PC-9 (cell line): ENCODE measurements at regions not wholly inside any gene's neighbourhood (a gene's known extent, or its start where the extent isn't known, plus 50 kb on each side); places are given as distances from the start of the nearest gene placed in this dataset.

Experiments used
- CTCF ChIP-seq: fragments of 200-600 bp; sonication (generic); conservative IDR thresholded peaks from 2 replicates; pipeline ENCODE4 v1.6.1; 2017; ENCODE audit warnings: mixed run types, antibody characterized with exemption, mild to moderate bottlenecking, moderate library complexity
- EZH2 ChIP-seq: fragments of 200-600 bp; sonication (generic); IDR thresholded peaks from 2 replicates; pipeline ENCODE4 v1.8.0; 2017; ENCODE audit warnings: antibody characterized with exemption, low read depth

GRCh38 chr10:1855911-1856310 lies 118.6 kb upstream of the ADARB2 start:
- TF ChIP-seq CTCF (no peak), EZH2 (no peak)
